ENCODE measurements at regions not wholly inside any gene's neighbourhood (a gene's known extent, or its start where the extent isn't known, plus 50 kb on each side); places are given as distances from the start of the nearest gene placed in this dataset.

DNA sequence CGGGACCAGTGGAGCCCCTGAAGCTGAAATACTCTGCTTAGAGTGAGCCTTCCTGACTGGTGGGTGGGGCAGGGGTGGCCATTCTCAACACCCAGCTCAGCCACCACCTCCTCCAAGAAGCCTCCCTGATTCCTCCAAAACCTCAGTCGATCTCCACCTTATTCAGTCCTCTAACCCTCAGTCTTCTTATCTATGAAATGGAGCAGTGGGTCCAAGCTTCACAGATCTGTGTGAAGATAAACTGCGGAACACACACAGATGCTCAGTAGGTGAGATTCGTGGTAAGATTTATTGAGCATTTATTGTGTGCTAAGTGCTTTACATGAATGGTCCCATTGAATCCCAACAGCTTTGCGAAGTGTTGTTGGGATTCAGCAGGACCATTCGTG lies 93.1 kb upstream of the RUNX3 start:
- ATAC-seq: no peak
- TF ChIP-seq OSR1 (CRISPR knock-in tag; IDR thresholded peaks at IDR 0.05) (no peak), ARNTL (CRISPR knock-in tag; IDR thresholded peaks at IDR 0.05; ENCODE audit: borderline replicate concordance, low read depth) (no peak), ISL1 (CRISPR knock-in tag; IDR thresholded peaks at IDR 0.05) (no peak), ZC3H10 (CRISPR knock-in tag; IDR thresholded peaks at IDR 0.05) (no peak), POU6F1 (CRISPR knock-in tag; IDR thresholded peaks at IDR 0.05; ENCODE audit: borderline replicate concordance, low read depth) (no peak), ZFP3 (CRISPR knock-in tag; IDR thresholded peaks at IDR 0.05) (no peak), ESRRG (CRISPR knock-in tag; IDR thresholded peaks at IDR 0.05) (no peak), PPARA (CRISPR knock-in tag; IDR thresholded peaks at IDR 0.05; ENCODE audit: borderline replicate concordance) (no peak), CSRNP3 (CRISPR knock-in tag; IDR thresholded peaks at IDR 0.05) (no peak), TCF4 (CRISPR knock-in tag; IDR thresholded peaks at IDR 0.05; ENCODE audit: borderline replicate concordance) (no peak), ZNF70 (CRISPR knock-in tag; IDR thresholded peaks at IDR 0.05) (no peak), SNAI2 (CRISPR knock-in tag; IDR thresholded peaks at IDR 0.05) (no peak), RARB (CRISPR knock-in tag; IDR thresholded peaks at IDR 0.05) (no peak), CSDC2 (CRISPR knock-in tag; IDR thresholded peaks at IDR 0.05) (no peak), BACH2 (CRISPR knock-in tag; IDR thresholded peaks at IDR 0.05; ENCODE audit: borderline replicate concordance) (no peak), ZNF8 (CRISPR knock-in tag; IDR thresholded peaks at IDR 0.05) (no peak), TOX (CRISPR knock-in tag; IDR thresholded peaks at IDR 0.05; ENCODE audit: borderline replicate concordance) (no peak), GLIS3 (CRISPR knock-in tag; IDR thresholded peaks at IDR 0.05) (no peak), TSHZ2 (CRISPR knock-in tag; IDR thresholded peaks at IDR 0.05) (no peak)
- TF ChIP-seq, protein P1, sequence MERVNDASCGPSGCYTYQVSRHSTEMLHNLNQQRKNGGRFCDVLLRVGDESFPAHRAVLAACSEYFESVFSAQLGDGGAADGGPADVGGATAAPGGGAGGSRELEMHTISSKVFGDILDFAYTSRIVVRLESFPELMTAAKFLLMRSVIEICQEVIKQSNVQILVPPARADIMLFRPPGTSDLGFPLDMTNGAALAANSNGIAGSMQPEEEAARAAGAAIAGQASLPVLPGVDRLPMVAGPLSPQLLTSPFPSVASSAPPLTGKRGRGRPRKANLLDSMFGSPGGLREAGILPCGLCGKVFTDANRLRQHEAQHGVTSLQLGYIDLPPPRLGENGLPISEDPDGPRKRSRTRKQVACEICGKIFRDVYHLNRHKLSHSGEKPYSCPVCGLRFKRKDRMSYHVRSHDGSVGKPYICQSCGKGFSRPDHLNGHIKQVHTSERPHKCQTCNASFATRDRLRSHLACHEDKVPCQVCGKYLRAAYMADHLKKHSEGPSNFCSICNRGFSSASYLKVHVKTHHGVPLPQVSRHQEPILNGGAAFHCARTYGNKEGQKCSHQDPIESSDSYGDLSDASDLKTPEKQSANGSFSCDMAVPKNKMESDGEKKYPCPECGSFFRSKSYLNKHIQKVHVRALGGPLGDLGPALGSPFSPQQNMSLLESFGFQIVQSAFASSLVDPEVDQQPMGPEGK (CRISPR knock-in tag; IDR thresholded peaks at IDR 0.05; ENCODE audit: borderline replicate concordance): no peak

- no peak for TF ChIP-seq ZNF565 (CRISPR knock-in tag; conservative IDR thresholded peaks at IDR 0.05; ENCODE audit: low read depth)
- no peak for TF ChIP-seq TCF4 (CRISPR knock-in tag; IDR thresholded peaks at IDR 0.05; ENCODE audit: borderline replicate concordance)
- TF ChIP-seq SNAI2 (CRISPR knock-in tag; IDR thresholded peaks at IDR 0.05): no peak
- no peak for TF ChIP-seq ZFP30 (CRISPR knock-in tag; IDR thresholded peaks at IDR 0.05)
- TF ChIP-seq ISL1 (CRISPR knock-in tag; IDR thresholded peaks at IDR 0.05): no peak
- no peak for TF ChIP-seq TOX (CRISPR knock-in tag; IDR thresholded peaks at IDR 0.05; ENCODE audit: borderline replicate concordance)
- no peak for TF ChIP-seq ZFP3 (CRISPR knock-in tag; IDR thresholded peaks at IDR 0.05)
- TF ChIP-seq ZC3H10 (CRISPR knock-in tag; IDR thresholded peaks at IDR 0.05): no peak
- no peak for TF ChIP-seq OSR1 (CRISPR knock-in tag; IDR thresholded peaks at IDR 0.05)
- no peak for TF ChIP-seq ARNTL (CRISPR knock-in tag; IDR thresholded peaks at IDR 0.05; ENCODE audit: borderline replicate concordance, low read depth)
- TF ChIP-seq CREB5 (CRISPR knock-in tag; IDR thresholded peaks at IDR 0.05; ENCODE audit: low read depth): no peak
- TF ChIP-seq ZNF70 (CRISPR knock-in tag; IDR thresholded peaks at IDR 0.05): no peak
- no peak for TF ChIP-seq RARB (CRISPR knock-in tag; IDR thresholded peaks at IDR 0.05)
- TF ChIP-seq ESRRG (CRISPR knock-in tag; IDR thresholded peaks at IDR 0.05): no peak
- no peak for TF ChIP-seq GLIS3 (CRISPR knock-in tag; IDR thresholded peaks at IDR 0.05)
- TF ChIP-seq PPARA (CRISPR knock-in tag; IDR thresholded peaks at IDR 0.05; ENCODE audit: borderline replicate concordance): no peak
- peak; percentile 91 for ATAC-seq
Observed at GRCh38 chr1:25022361-25023189, 92.5 kb upstream of the RUNX3 start.
